Ovary (tissue), 7 donors: ENCODE measurements at regions not wholly inside any gene's neighbourhood (a gene's known extent, or its start where the extent isn't known, plus 50 kb on each side); places are given as distances from the start of the nearest gene placed in this dataset.

Experiments
- DNase-seq, 5 donors: peaks; one replicate each; pipeline ENCODE4 v3.0.0-alpha.2; 2019 to 2020
- H3K27ac ChIP-seq, 2 donors: fragments of 200-600 bp; one replicate each; pipeline versions ENCODE4 v1.5.1 to v1.8.0; 2019 to 2022
- H3K27me3 ChIP-seq: fragments of 200-600 bp; one replicate; pipeline ENCODE4 v1.8.0; 2022
- H3K36me3 ChIP-seq: fragments of 200-600 bp; sonication (generic); one replicate; pipeline ENCODE4 v1.5.1; 2019
- H3K4me1 ChIP-seq: one replicate; pipeline ENCODE4 v1.8.1; 2013; ENCODE audit warnings: mild to moderate bottlenecking, moderate library complexity; ENCODE audit not compliant: insufficient read depth
- H3K4me3 ChIP-seq: fragments of 200-600 bp; sonication (generic); one replicate; pipeline ENCODE4 v1.5.1; 2017
- H3K9me3 ChIP-seq, 2 donors: fragments of 200-600 bp in 1 of 2; sonication (generic) in 1 of 2; one replicate each; pipeline versions ENCODE4 v1.5.1 to v1.8.1; 2013 to 2019; ENCODE audit warnings: mild to moderate bottlenecking in 1 of 2, moderate library complexity in 1 of 2
- CTCF ChIP-seq, 3 donors: fragments of 450-650 bp in 2 of 3; fragments of 200-600 bp in 1 of 3; IDR thresholded peaks; one replicate each; pipeline versions ENCODE4 v1.5.1 to v1.8.0; 2016 to 2022; ENCODE audit warnings: antibody characterized with exemption in 3 of 3, mild to moderate bottlenecking in 1 of 3
- EP300 ChIP-seq: sonication (generic); formaldehyde crosslinking; IDR thresholded peaks from one replicate; pipeline ENCODE4 v1.6.1; 2017; ENCODE audit warnings: antibody characterized with exemption
- POLR2A ChIP-seq: fragments of 450-650 bp; IDR thresholded peaks from one replicate; pipeline ENCODE4 v1.6.1; 2017; ENCODE audit warnings: antibody characterized with exemption, mild to moderate bottlenecking, moderate library complexity
- WGBS, 3 donors: extraction: QIAGEN DNeasy Blood & Tissue Kit in 1 of 3; methylation state at CpG; one replicate each; pipeline versions ENCODE4 v1.1.5 to v1.1.7; 2013 to 2017; 5-methylcytosine and 5-hydroxymethylcytosine counted together
- intact Hi-C, 4 donors: fragments of 100-400 bp; cut with DNase I; formaldehyde crosslinking; loops; one replicate each; pipeline versions ENCODE4 v1.11.0 to v1.15.1; 2022 to 2023
- donor health status: DM: no; HTN: no; CAD: no; lungs with moderate emphysema.
- donor health status: DM: no; HTN: no; CAD: no.
- donor health status: Bipolar disorder and iron deficiency.
- donor health status: DM: no; HTN: no; CAD: no.
- donor health status: DM: yes; HTN: yes; CAD: no.

GRCh38 chr11:28518825-28519224, 410.6 kb downstream of the METTL15 start:
- H3K36me3 ChIP-seq, result no peaks in the 10 kb centered on the region
- H3K27me3 ChIP-seq, result no peaks in the 10 kb centered on the region
- H3K4me3 ChIP-seq, result no peak overlapping the region
- H3K27ac ChIP-seq, result no peak overlapping the region
- peaks cover 6% of the 10 kb centered on the region for H3K4me1 ChIP-seq
- TF ChIP-seq CTCF (IDR thresholded peaks at IDR 0.05), result no peak
- TF ChIP-seq EP300, result no peak
- no peak for TF ChIP-seq POLR2A
- DNase-seq, result no peak
- intact Hi-C loops, result loop anchor here in 1 of 4 donors (5.0 kb wide), 1 partner anchor 752 kb away; no protein-coding TSS in a partner anchor
- H3K9me3 ChIP-seq, result no peaks in the 10 kb centered on the region

DNA sequence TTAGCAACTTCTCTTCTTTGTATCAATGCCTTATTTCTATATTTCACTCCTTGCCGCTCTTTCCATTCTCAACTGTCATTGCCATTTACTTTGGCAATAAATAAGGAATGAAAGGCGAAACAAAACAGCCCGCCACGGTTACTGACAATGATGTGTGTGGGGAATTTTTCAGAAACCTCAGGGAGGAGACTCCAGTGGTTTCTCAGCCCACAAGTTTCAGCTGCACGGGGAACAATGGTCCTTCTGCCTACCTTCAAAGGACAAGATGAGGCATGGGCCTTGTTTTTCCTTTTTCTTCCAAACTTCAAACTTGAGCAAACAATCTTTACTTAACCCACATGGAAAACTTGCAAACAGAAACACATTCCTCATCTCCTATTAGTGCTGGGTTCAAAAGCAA, 409.4 kb downstream of the METTL15 start:
- H3K27me3 ChIP-seq, result no peaks in the 10 kb centered on the region
- H3K36me3 ChIP-seq, result no peaks in the 10 kb centered on the region
- H3K4me1 ChIP-seq, result peaks cover 6% of the 10 kb centered on the region
- DNase-seq, result no peak
- intact Hi-C loops, result loop anchor here in 1 of 4 donors (5.0 kb wide), 1 partner anchor 750 kb away; no protein-coding TSS in a partner anchor
- WGBS, 3 donors, result 73 to 94% (median 89%) methylated on average over 5 of the region's 5 CpGs
- no peaks in the 10 kb centered on the region for H3K9me3 ChIP-seq
- H3K27ac ChIP-seq, result no peak overlapping the region
- H3K4me3 ChIP-seq, result no peak overlapping the region
- TF ChIP-seq POLR2A (no peak), EP300 (no peak), CTCF (IDR thresholded peaks at IDR 0.05) (no peak)

- no peak for DNase-seq
- WGBS, 3 donors, result 88 to 89% (median 89%) methylated on average over 2 of the region's 2 CpGs
- Histone ChIP-seq H3K4me3 (no peak overlapping the region), H3K9me3 (no peaks in the 10 kb centered on the region), H3K27me3 (no peaks in the 10 kb centered on the region), H3K27ac (no peak overlapping the region), H3K4me1 (no peaks in the 10 kb centered on the region), H3K36me3 (no peaks in the 10 kb centered on the region)
- TF ChIP-seq EP300, result no peak
- TF ChIP-seq POLR2A, result no peak
- no peak for TF ChIP-seq CTCF (IDR thresholded peaks at IDR 0.05)
- intact Hi-C loops, result no loop called here
Measured at GRCh38 chr11:28514391-28514790, 406.2 kb downstream of the METTL15 start.

DNA sequence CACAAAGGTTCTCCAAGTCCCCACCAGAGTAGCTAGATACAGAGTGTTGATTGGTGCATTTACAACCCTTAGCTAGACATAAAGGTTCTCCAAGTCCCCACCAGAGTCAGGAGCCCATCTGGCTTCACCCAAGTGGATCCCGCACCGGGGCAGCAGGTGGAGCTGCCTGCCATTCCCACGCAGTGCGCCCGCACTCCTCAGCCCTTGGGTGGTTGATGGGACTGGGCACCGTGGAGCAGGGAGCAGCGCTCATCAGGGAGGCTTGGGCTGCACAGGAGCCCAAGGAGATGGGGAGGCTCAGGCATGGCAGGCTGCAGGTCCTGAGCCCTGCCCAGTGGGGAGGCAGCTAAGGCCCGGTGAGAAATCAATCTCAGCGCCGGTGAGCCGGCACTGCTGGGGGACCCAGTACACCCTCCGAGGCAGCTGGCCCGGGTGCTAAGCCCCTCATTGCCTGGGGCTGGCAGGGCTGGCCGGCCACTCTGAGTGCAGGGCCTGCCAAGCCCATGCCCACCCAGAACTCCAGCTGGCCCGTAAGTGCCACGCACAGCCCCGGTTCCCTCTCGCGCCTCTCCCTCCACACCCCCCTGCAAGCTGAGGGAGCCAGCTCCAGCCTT, 404.1 kb downstream of the METTL15 start:
- no peaks in the 10 kb centered on the region for H3K9me3 ChIP-seq
- WGBS, 3 donors, result 94 to 97% (median 96%) methylated on average over 15 to 19 of the region's 19 CpGs

More for the DNA sequence above, 404.1 kb downstream of the METTL15 start:
- no peak for DNase-seq
- TF ChIP-seq POLR2A (no peak), EP300 (no peak), CTCF (IDR thresholded peaks at IDR 0.05) (no peak)
- Histone ChIP-seq H3K27ac (no peak overlapping the region), H3K27me3 (no peaks in the 10 kb centered on the region), H3K4me1 (no peaks in the 10 kb centered on the region), H3K36me3 (no peaks in the 10 kb centered on the region), H3K4me3 (no peak overlapping the region)
- intact Hi-C loops, result no loop called here
